IPS DF 6.9 (cell line): ENCODE measurements at regions not wholly inside any gene's neighbourhood (a gene's known extent, or its start where the extent isn't known, plus 50 kb on each side); places are given as distances from the start of the nearest gene placed in this dataset.
"Not testable (repeated sequence)": the region's sequence is repeated elsewhere in the genome, so short reads cannot be mapped to it uniquely, and the experiment has no call there.

Experiments used
- DNase-seq: peaks from one replicate; pipeline ENCODE4 v3.0.0-alpha.2; 2013; ENCODE audit warnings: low read depth, low spot score
- H3K27ac ChIP-seq: one replicate; pipeline ENCODE4 v1.5.1; 2013; ENCODE audit warnings: low read length, control low read depth
- H3K27me3 ChIP-seq: 2 replicates; pipeline ENCODE4 v1.6.1; 2013; ENCODE audit warnings: mild to moderate bottlenecking, low read length; ENCODE audit not compliant: control insufficient read depth, insufficient read depth
- H3K36me3 ChIP-seq: 2 replicates; pipeline ENCODE4 v1.6.1; 2013; ENCODE audit warnings: low read length; ENCODE audit not compliant: control insufficient read depth, insufficient read depth
- H3K4me1 ChIP-seq: 2 replicates; pipeline ENCODE4 v1.6.1; 2013; ENCODE audit warnings: low read length; ENCODE audit not compliant: control insufficient read depth, insufficient read depth
- H3K4me3 ChIP-seq: 2 replicates; pipeline ENCODE4 v1.5.1; 2013; ENCODE audit warnings: mild to moderate bottlenecking, low read length
- H3K9me3 ChIP-seq: 2 replicates; pipeline ENCODE4 v1.6.1; 2013; ENCODE audit warnings: low read length, inconsistent platforms; ENCODE audit not compliant: control insufficient read depth, insufficient read depth
- WGBS: extraction: QIAGEN DNeasy Blood & Tissue Kit; methylation state at CpG from one replicate; pipeline ENCODE4 v1.1.7; 2013; ENCODE audit warnings: mixed read lengths, missing lambda C conversion rate; ENCODE audit not compliant: insufficient read length, insufficient coverage; 5-methylcytosine and 5-hydroxymethylcytosine counted together

- H3K27ac ChIP-seq, H3K36me3 ChIP-seq, DNase-seq, H3K4me3 ChIP-seq, H3K9me3 ChIP-seq, H3K4me1 ChIP-seq, H3K27me3 ChIP-seq: not testable (repeated sequence)
- WGBS = no CpG with 5 or more reads among the region's 6 CpGs
Observed at GRCh38 chr3:147059500-147059899, 346.8 kb downstream of the ZIC4 start.

GRCh38 chr3:147049821-147050220, 356.5 kb downstream of the ZIC4 start:
- no peaks in the 10 kb centered on the region for H3K27me3 ChIP-seq
- H3K9me3 ChIP-seq = no peaks in the 10 kb centered on the region
- H3K4me3 ChIP-seq = no peak overlapping the region
- DNase-seq = no peak
- no peak overlapping the region for H3K27ac ChIP-seq
- no CpG with 5 or more reads among the region's 9 CpGs for WGBS
- H3K36me3 ChIP-seq = no peaks in the 10 kb centered on the region
- no peaks in the 10 kb centered on the region for H3K4me1 ChIP-seq

- H3K27me3 ChIP-seq = no peaks in the 10 kb centered on the region
- no peak overlapping the region for H3K27ac ChIP-seq
- no peaks in the 10 kb centered on the region for H3K36me3 ChIP-seq
- no peaks in the 10 kb centered on the region for H3K4me1 ChIP-seq
- no peak for DNase-seq
- H3K4me3 ChIP-seq = no peak overlapping the region
- H3K9me3 ChIP-seq = no peaks in the 10 kb centered on the region
- WGBS = no CpG with 5 or more reads among the region's 3 CpGs
Observed at GRCh38 chr3:147049305-147049704, 357.0 kb downstream of the ZIC4 start.

- Histone ChIP-seq H3K4me3 (no peak overlapping the region), H3K27me3 (no peaks in the 10 kb centered on the region), H3K4me1 (no peaks in the 10 kb centered on the region), H3K27ac (no peak overlapping the region), H3K9me3 (no peaks in the 10 kb centered on the region), H3K36me3 (no peaks in the 10 kb centered on the region)
- DNase-seq = no peak
- no CpG with 5 or more reads among the region's 1 CpG for WGBS
Observed at GRCh38 chr3:147046916-147047315, 359.4 kb downstream of the ZIC4 start.

GRCh38 chr3:147038481-147038880, 367.9 kb downstream of the ZIC4 start:
- WGBS = no CpG with 5 or more reads among the region's 1 CpG
- no peak overlapping the region for H3K27ac ChIP-seq
- no peak for DNase-seq
- no peak overlapping the region for H3K4me3 ChIP-seq
- H3K36me3 ChIP-seq = no peaks in the 10 kb centered on the region
- H3K27me3 ChIP-seq = no peaks in the 10 kb centered on the region
- no peaks in the 10 kb centered on the region for H3K9me3 ChIP-seq
- H3K4me1 ChIP-seq = no peaks in the 10 kb centered on the region

- no peaks in the 10 kb centered on the region for H3K27me3 ChIP-seq
- H3K4me3 ChIP-seq = no peak overlapping the region
- no peaks in the 10 kb centered on the region for H3K36me3 ChIP-seq
- WGBS = no CpG with 5 or more reads among the region's 3 CpGs
- no peaks in the 10 kb centered on the region for H3K9me3 ChIP-seq
- H3K27ac ChIP-seq = no peak overlapping the region
- no peak for DNase-seq
- no peaks in the 10 kb centered on the region for H3K4me1 ChIP-seq
Observed at GRCh38 chr3:147034359-147034758, 372.0 kb downstream of the ZIC4 start.

GRCh38 chr3:147030274-147030673, 376.1 kb downstream of the ZIC4 start:
- Histone ChIP-seq H3K36me3 (no peaks in the 10 kb centered on the region), H3K9me3 (no peaks in the 10 kb centered on the region), H3K4me1 (no peaks in the 10 kb centered on the region), H3K27ac (no peak overlapping the region), H3K4me3 (no peak overlapping the region), H3K27me3 (no peaks in the 10 kb centered on the region)
- WGBS = no CpG with 5 or more reads among the region's 2 CpGs
- no peak for DNase-seq

- no peak overlapping the region for H3K4me3 ChIP-seq
- H3K4me1 ChIP-seq = no peaks in the 10 kb centered on the region
- no peaks in the 10 kb centered on the region for H3K9me3 ChIP-seq
- no peak for DNase-seq
- H3K27ac ChIP-seq = no peak overlapping the region
- no CpG with 5 or more reads among the region's 3 CpGs for WGBS
- no peaks in the 10 kb centered on the region for H3K36me3 ChIP-seq
- H3K27me3 ChIP-seq = no peaks in the 10 kb centered on the region
Observed at GRCh38 chr3:147015334-147015733, 391.0 kb downstream of the ZIC4 start.

GRCh38 chr3:147008886-147009285, 397.5 kb downstream of the ZIC4 start:
- Histone ChIP-seq H3K27me3 (no peaks in the 10 kb centered on the region), H3K4me1 (no peaks in the 10 kb centered on the region), H3K36me3 (no peaks in the 10 kb centered on the region), H3K27ac (no peak overlapping the region), H3K9me3 (no peaks in the 10 kb centered on the region), H3K4me3 (no peak overlapping the region)
- no CpG with 5 or more reads among the region's 1 CpG for WGBS
- no peak for DNase-seq

- WGBS = no CpG with 5 or more reads among the region's 2 CpGs
- Histone ChIP-seq H3K4me3 (no peak overlapping the region), H3K36me3 (no peaks in the 10 kb centered on the region), H3K27ac (no peak overlapping the region), H3K27me3 (no peaks in the 10 kb centered on the region), H3K4me1 (no peaks in the 10 kb centered on the region), H3K9me3 (no peaks in the 10 kb centered on the region)
- no peak for DNase-seq
Observed at GRCh38 chr3:147008458-147008857, 397.9 kb downstream of the ZIC4 start.

- no peak for DNase-seq
- no peaks in the 10 kb centered on the region for H3K27me3 ChIP-seq
- H3K4me1 ChIP-seq = no peaks in the 10 kb centered on the region
- H3K4me3 ChIP-seq = no peak overlapping the region
- no peak overlapping the region for H3K27ac ChIP-seq
- WGBS = no CpG with 5 or more reads among the region's 2 CpGs
- no peaks in the 10 kb centered on the region for H3K9me3 ChIP-seq
- H3K36me3 ChIP-seq = no peaks in the 10 kb centered on the region
Observed at GRCh38 chr3:147007736-147008245, 398.6 kb downstream of the ZIC4 start.
